BE2C (cell line): ENCODE measurements at regions not wholly inside any gene's neighbourhood (a gene's known extent, or its start where the extent isn't known, plus 50 kb on each side); places are given as distances from the start of the nearest gene placed in this dataset.

Source experiments
- DNase-seq: peaks from one replicate; pipeline ENCODE4 v3.0.0-alpha.2; 2020
- H3K27me3 ChIP-seq: fragments of 250-450 bp; sonication (Bioruptor Pico); 2 replicates; pipeline ENCODE4 v1.5.1; 2020; ENCODE audit warnings: mild to moderate bottlenecking
- H3K36me3 ChIP-seq: fragments of 250-450 bp; sonication (Bioruptor Pico); 2 replicates; pipeline ENCODE4 v1.5.1; 2020; ENCODE audit warnings: mild to moderate bottlenecking
- H3K4me1 ChIP-seq: fragments of 250-450 bp; sonication (Bioruptor Pico); 2 replicates; pipeline ENCODE4 v1.5.1; 2020
- H3K4me3 ChIP-seq: 2 replicates; pipeline ENCODE4 v1.5.1; 2011; ENCODE audit warnings: low read depth, low read length
- H3K9me3 ChIP-seq: fragments of 250-450 bp; sonication (Bioruptor Pico); 2 replicates; pipeline ENCODE4 v1.5.1; 2020
- TF ChIP-seq, protein P1 (sequence below): IDR thresholded peaks from 2 replicates; pipeline ENCODE4 v1.5.1; 2012; ENCODE audit warnings: mild to moderate bottlenecking, low read depth, low read length

DNA sequence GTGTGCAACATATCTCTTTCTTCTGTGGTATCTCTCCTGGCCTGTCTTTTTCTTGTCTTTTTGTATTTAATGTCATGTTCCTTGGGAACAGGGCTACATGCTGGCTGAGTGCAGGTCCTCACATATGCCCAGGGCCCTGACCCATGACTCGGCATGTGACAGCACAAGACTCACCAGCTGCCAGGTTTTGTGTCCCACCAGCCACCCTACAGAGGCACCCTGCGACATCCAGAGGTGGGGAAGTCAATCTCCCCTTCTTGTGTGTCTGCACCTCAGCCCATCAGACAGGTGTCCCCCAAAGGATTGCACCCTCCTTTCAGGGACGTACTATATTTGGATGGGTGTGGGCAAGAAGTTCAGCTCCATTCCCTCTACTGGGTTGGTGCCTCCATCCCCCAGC is 576.3 kb downstream of the RNF144B start:
- Histone ChIP-seq H3K4me3 (no peak overlapping the region), H3K36me3 (no peaks in the 10 kb centered on the region), H3K27me3 (no peaks in the 10 kb centered on the region), H3K9me3 (no peaks in the 10 kb centered on the region), H3K4me1 (no peaks in the 10 kb centered on the region)
- TF ChIP-seq, protein P1, sequence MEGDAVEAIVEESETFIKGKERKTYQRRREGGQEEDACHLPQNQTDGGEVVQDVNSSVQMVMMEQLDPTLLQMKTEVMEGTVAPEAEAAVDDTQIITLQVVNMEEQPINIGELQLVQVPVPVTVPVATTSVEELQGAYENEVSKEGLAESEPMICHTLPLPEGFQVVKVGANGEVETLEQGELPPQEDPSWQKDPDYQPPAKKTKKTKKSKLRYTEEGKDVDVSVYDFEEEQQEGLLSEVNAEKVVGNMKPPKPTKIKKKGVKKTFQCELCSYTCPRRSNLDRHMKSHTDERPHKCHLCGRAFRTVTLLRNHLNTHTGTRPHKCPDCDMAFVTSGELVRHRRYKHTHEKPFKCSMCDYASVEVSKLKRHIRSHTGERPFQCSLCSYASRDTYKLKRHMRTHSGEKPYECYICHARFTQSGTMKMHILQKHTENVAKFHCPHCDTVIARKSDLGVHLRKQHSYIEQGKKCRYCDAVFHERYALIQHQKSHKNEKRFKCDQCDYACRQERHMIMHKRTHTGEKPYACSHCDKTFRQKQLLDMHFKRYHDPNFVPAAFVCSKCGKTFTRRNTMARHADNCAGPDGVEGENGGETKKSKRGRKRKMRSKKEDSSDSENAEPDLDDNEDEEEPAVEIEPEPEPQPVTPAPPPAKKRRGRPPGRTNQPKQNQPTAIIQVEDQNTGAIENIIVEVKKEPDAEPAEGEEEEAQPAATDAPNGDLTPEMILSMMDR = no peak
- no peak for DNase-seq

DNA sequence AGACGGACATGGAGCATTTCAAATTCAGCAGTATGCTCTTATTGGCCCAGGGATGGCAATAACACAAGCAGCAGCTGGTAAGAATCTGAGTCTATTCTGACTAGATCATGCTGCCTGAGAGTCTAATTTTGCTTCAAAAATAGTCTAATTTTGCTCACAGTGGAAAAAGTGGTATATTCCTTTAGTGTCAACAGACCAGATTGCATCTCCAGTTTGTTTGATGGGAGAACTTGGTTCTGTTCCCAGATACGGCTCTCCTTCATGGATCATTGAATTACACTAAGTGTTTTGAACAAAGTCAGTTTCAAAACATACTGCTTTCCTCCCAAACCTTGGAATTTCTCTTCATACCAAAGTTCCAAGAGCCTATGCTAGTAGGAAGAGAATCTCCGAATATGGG is 586.1 kb downstream of the RNF144B start:
- Histone ChIP-seq H3K27me3 (no peaks in the 10 kb centered on the region), H3K9me3 (no peaks in the 10 kb centered on the region), H3K4me1 (no peaks in the 10 kb centered on the region), H3K4me3 (no peak overlapping the region), H3K36me3 (no peaks in the 10 kb centered on the region)
- TF ChIP-seq, protein P1 = no peak
- DNase-seq = no peak

DNA sequence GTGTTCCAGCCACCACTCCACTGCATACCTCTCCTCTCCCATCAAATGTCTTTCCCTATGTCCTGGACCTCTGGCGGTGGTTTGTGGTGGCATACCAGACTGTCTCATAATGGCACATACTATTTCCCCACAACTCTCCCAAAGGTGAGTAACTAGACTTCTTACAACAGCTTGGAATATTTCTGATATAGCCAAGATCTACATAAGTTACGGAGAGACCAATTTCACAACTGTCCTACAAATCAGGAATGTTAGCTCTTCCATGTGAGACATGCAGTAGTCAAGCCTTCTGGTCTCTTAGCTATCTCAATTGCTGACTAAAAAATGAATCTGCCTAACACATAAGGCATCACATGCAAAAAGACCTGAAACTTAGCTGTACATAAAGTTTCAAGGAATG is 588.9 kb downstream of the RNF144B start:
- no peak for DNase-seq
- H3K27me3 ChIP-seq = no peaks in the 10 kb centered on the region
- no peaks in the 10 kb centered on the region for H3K36me3 ChIP-seq
- H3K4me1 ChIP-seq = no peaks in the 10 kb centered on the region
- no peaks in the 10 kb centered on the region for H3K9me3 ChIP-seq
- H3K4me3 ChIP-seq = no peak overlapping the region
- TF ChIP-seq, protein P1 = no peak

DNA sequence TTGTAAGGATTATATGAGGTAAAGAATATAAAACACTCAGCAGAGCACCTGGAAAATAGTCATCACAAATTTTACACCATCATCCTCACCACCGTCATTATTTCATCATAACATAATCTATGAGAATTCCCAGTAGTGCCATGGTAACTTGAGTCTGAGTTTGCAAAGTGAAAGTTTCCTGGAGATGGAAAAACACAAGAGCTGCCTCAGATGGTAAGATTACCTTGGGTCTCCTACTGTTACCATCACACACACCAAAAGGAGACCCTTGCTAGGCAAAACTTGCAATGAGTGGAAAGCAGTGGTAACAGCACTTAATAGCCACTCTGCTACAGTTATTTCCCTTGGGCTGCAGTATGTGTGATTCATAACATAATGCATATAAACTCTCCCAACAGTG is 589.8 kb downstream of the RNF144B start:
- TF ChIP-seq, protein P1 = no peak
- H3K27me3 ChIP-seq = no peaks in the 10 kb centered on the region
- no peak overlapping the region for H3K4me3 ChIP-seq
- no peaks in the 10 kb centered on the region for H3K4me1 ChIP-seq
- H3K9me3 ChIP-seq = no peaks in the 10 kb centered on the region
- no peaks in the 10 kb centered on the region for H3K36me3 ChIP-seq
- no peak for DNase-seq

DNA sequence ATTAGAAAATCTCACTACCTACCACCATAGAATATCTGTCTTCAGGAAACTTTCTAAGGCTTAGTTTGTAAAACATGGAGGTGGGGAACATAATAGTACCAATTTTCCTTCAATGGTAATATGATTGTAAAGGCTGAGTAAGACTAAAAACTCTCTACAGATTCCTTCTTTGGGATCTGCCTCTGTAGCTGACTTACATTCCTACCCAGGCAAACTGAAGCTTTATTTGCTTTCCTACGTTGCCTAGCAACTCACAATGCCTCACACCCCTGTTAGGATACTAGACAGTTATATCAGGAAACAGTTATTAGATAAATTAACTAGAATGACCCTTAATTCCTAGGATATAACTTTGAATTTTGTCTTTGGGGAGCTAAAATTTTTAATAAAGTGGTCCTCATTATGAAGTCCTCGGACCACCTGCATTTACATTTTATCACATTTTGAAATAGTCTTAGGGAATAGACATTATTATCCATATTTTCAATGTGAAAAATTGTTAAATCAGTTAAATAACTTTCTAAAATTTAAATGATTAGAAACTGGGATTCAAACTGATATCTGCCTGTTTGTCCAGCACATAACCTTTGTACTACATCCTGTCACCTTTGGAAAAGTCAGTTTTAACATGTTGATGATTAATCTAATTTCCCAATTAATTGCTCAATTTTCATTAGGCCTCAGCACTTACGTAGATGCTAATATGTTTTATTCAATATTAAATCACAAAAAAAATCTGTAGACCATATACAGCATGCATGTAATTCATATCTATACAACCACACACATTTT is 591.4 kb downstream of the RNF144B start:
- no peaks in the 10 kb centered on the region for H3K27me3 ChIP-seq
- DNase-seq = no peak
- TF ChIP-seq, protein P1 = no peak
- H3K9me3 ChIP-seq = no peaks in the 10 kb centered on the region
- no peaks in the 10 kb centered on the region for H3K4me1 ChIP-seq
- no peaks in the 10 kb centered on the region for H3K36me3 ChIP-seq
- H3K4me3 ChIP-seq = no peak overlapping the region

DNA sequence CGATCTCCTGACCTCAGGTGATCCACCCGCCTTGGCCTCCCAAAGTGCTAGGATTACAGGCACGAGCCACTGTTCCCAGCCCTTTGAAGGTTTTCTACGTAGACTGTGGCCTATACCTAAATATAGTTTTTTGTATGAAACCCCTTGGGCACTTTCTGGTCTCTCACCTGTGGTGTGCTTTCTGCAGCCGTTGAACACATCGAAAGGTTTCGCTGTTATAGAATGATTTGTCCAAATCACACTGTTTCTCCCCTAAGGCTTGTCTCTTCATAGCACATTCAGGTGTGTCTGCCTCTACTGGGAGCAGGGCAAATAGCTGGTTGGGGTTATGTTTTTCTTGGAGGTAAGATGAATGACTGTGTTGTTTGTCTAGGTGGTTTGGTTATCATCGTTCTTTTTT is 597.9 kb downstream of the RNF144B start:
- TF ChIP-seq, protein P1 = no peak
- H3K4me3 ChIP-seq = no peak overlapping the region
- no peak for DNase-seq
- H3K36me3 ChIP-seq = no peaks in the 10 kb centered on the region
- H3K4me1 ChIP-seq = no peaks in the 10 kb centered on the region
- H3K9me3 ChIP-seq = no peaks in the 10 kb centered on the region
- H3K27me3 ChIP-seq = no peaks in the 10 kb centered on the region
